ENCODE measurements at regions not wholly inside any gene's neighbourhood (a gene's known extent, or its start where the extent isn't known, plus 50 kb on each side); places are given as distances from the start of the nearest gene placed in this dataset.

GRCh38 chr11:128242451-128242850 lies 344.9 kb downstream of the ETS1 start:
- TF ChIP-seq, protein P1, sequence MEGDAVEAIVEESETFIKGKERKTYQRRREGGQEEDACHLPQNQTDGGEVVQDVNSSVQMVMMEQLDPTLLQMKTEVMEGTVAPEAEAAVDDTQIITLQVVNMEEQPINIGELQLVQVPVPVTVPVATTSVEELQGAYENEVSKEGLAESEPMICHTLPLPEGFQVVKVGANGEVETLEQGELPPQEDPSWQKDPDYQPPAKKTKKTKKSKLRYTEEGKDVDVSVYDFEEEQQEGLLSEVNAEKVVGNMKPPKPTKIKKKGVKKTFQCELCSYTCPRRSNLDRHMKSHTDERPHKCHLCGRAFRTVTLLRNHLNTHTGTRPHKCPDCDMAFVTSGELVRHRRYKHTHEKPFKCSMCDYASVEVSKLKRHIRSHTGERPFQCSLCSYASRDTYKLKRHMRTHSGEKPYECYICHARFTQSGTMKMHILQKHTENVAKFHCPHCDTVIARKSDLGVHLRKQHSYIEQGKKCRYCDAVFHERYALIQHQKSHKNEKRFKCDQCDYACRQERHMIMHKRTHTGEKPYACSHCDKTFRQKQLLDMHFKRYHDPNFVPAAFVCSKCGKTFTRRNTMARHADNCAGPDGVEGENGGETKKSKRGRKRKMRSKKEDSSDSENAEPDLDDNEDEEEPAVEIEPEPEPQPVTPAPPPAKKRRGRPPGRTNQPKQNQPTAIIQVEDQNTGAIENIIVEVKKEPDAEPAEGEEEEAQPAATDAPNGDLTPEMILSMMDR (IDR thresholded peaks at IDR 0.05): no peak
- no peak for TF ChIP-seq CHD2 (IDR thresholded peaks at IDR 0.05; ENCODE audit: low read length, partially characterized antibody)
- no peak for TF ChIP-seq SIN3A (IDR thresholded peaks at IDR 0.05; ENCODE audit: borderline replicate concordance, low read depth, low read length)
- TF ChIP-seq, protein P2, sequence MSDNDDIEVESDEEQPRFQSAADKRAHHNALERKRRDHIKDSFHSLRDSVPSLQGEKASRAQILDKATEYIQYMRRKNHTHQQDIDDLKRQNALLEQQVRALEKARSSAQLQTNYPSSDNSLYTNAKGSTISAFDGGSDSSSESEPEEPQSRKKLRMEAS (IDR thresholded peaks at IDR 0.05; ENCODE audit: low read depth): no peak
- TF ChIP-seq POLR2AphosphoS5 (IDR thresholded peaks at IDR 0.05; ENCODE audit: low read depth, low read length): no peak
- no peak for TF ChIP-seq MXI1 (IDR thresholded peaks at IDR 0.05; ENCODE audit: low read depth, low read length)
- TF ChIP-seq RAD21 (IDR thresholded peaks at IDR 0.05; ENCODE audit: low read length): no peak
- no peak for TF ChIP-seq FOXM1 (IDR thresholded peaks at IDR 0.05; ENCODE audit: low read depth)
- TF ChIP-seq SMC3 (IDR thresholded peaks at IDR 0.05; ENCODE audit: low read depth, low read length): no peak
- no peak for TF ChIP-seq EP300 (IDR thresholded peaks at IDR 0.05; ENCODE audit: borderline replicate concordance in 1 of 2, low read depth in 1 of 2, low read length in 1 of 2)

Data from SK-N-SH (cell line).